ENCODE measurements at regions not wholly inside any gene's neighbourhood (a gene's known extent, or its start where the extent isn't known, plus 50 kb on each side); places are given as distances from the start of the nearest gene placed in this dataset.

GRCh38 chr7:46957195-46957594 lies 624.7 kb downstream of the TNS3 start:
- no peaks in the 10 kb centered on the region for H3K9me3 ChIP-seq
- intact Hi-C loops (cut with DNase I) = no loop called here
- H3K27me3 ChIP-seq = no peaks in the 10 kb centered on the region
- no peak overlapping the region for H3K4me3 ChIP-seq
- TF ChIP-seq POLR2AphosphoS5 (IDR thresholded peaks at IDR 0.05; ENCODE audit: insufficient read depth in 1 of 2, low read depth in 1 of 2) (no peak), CTCF (IDR thresholded peaks at IDR 0.05) (no peak), POLR2A (IDR thresholded peaks at IDR 0.05) (no peak)
- H3K4me1 ChIP-seq = no peaks in the 10 kb centered on the region
- no peak overlapping the region for H3K27ac ChIP-seq
- H3K36me3 ChIP-seq = no peaks in the 10 kb centered on the region
- no peak for DNase-seq (ENCODE audit: extremely low spot score in 2 of 2)

DNA sequence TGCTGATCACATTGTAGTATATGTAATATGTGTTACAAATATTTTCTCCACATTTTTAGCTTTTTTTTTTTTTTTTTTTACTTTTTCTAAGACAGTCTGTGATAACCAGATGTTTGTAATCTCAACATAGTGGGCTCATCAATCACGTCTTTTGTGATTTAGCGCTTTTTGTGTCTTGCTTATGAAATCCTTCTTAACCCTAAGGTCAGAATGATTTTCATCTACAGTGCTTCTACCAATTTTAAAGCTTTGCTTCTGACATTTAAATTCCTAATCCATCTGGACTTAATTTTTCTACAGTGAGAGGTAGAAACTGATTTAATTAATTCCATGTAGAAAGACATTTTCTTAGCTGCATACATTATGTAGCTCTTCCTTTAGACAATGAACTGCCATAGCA lies 626.4 kb downstream of the TNS3 start:
- H3K36me3 ChIP-seq = no peaks in the 10 kb centered on the region

DNA sequence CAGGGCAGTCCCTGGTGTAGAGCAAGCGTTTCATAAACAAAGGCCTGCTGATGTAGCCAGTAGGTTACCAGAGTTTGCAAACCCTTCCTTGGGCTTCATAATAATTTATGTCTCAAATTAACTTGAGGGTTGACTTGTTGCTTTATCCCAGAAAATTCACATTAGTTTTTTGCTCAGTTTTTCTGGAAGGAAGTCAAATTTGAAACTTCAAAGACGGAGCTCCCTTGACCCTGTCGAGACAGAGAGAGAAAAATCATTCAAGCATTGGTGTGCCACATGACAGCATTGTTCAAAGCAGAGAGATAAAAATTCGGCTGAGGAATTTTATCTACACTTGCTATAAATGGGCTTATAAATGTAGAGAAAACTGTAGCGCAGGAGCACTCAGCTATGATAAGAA lies 627.7 kb downstream of the TNS3 start:
- Histone ChIP-seq H3K27ac (no peak overlapping the region), H3K4me1 (no peaks in the 10 kb centered on the region), H3K36me3 (no peaks in the 10 kb centered on the region), H3K9me3 (no peaks in the 10 kb centered on the region), H3K27me3 (no peaks in the 10 kb centered on the region), H3K4me3 (no peak overlapping the region)
- TF ChIP-seq POLR2AphosphoS5 (IDR thresholded peaks at IDR 0.05; ENCODE audit: insufficient read depth in 1 of 2, low read depth in 1 of 2) (no peak), CTCF (IDR thresholded peaks at IDR 0.05) (no peak)
- DNase-seq (ENCODE audit: extremely low spot score in 2 of 2) = no peak
- intact Hi-C loops (cut with DNase I) = no loop called here

More for the DNA sequence above, 626.4 kb downstream of the TNS3 start:
- Histone ChIP-seq H3K9me3 (no peaks in the 10 kb centered on the region), H3K27ac (no peak overlapping the region), H3K4me3 (no peak overlapping the region), H3K27me3 (no peaks in the 10 kb centered on the region), H3K4me1 (no peaks in the 10 kb centered on the region)
- TF ChIP-seq POLR2AphosphoS5 (IDR thresholded peaks at IDR 0.05; ENCODE audit: insufficient read depth in 1 of 2, low read depth in 1 of 2) = no peak
- no peak for TF ChIP-seq POLR2A (IDR thresholded peaks at IDR 0.05)
- no peak for TF ChIP-seq CTCF (IDR thresholded peaks at IDR 0.05)
- intact Hi-C loops (cut with DNase I) = no loop called here
- no peak for DNase-seq (ENCODE audit: extremely low spot score in 2 of 2)

DNA sequence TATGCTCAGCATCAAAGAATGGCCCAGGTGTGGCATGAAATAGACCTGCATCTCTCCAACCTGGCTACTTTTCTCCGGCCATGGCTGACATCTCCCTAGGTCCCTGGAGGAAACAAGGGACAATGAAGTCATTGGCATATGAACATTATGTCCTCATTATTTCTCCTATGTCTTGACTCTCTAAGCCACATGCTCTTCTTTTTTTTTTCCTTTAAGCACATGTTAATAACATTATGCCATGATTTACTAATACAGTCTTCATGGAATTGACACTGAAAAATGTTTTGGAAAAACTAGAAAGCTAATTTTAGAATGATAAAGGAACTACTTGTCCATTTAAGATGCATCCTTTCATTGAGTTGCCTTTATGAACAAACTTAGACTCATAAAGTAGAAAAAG lies 628.9 kb downstream of the TNS3 start:
- DNase-seq (ENCODE audit: extremely low spot score in 2 of 2) = no peak
- intact Hi-C loops (cut with DNase I) = no loop called here
- no peak for TF ChIP-seq POLR2A (IDR thresholded peaks at IDR 0.05)
- no peak for TF ChIP-seq CTCF (IDR thresholded peaks at IDR 0.05)
- no peak for TF ChIP-seq POLR2AphosphoS5 (IDR thresholded peaks at IDR 0.05; ENCODE audit: insufficient read depth in 1 of 2, low read depth in 1 of 2)

DNA sequence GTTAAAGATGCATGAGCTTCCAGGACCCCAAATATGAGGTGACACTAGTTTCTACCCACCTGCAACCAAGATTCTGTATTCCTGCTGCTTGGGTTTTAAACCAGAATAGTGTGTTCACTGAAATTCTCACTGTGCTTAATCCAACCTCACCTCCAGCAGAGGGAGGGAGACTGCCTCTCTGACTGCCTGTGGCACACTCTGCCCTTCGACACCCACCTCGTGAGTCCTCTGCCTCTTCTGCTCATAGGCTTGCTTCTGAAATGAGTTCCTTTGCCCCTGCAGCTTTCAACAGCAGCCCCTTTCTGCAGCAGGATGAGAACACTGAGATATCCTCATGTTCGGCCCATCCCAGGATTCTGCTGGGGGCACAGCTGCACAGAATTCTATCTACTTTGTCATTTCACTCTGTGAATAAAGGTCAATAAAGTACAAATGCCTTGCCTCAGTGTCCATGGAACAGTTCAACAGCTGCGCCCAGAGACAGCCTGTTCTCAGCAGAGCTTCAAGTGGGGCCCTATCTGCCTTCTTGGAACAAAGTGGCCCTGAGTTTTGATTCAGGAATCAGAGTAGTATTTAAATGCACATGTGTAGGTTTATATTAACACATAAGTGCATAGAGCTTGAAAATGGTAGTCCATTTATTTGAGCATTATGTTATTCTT lies 632.5 kb downstream of the TNS3 start:
- intact Hi-C loops (cut with DNase I) = no loop called here
- no peak for DNase-seq (ENCODE audit: extremely low spot score in 2 of 2)
- Histone ChIP-seq H3K27ac (no peak overlapping the region), H3K4me3 (no peak overlapping the region), H3K9me3 (no peaks in the 10 kb centered on the region), H3K4me1 (no peaks in the 10 kb centered on the region), H3K36me3 (no peaks in the 10 kb centered on the region), H3K27me3 (no peaks in the 10 kb centered on the region)
- no peak for TF ChIP-seq POLR2A (IDR thresholded peaks at IDR 0.05)
- TF ChIP-seq POLR2AphosphoS5 (IDR thresholded peaks at IDR 0.05; ENCODE audit: insufficient read depth in 1 of 2, low read depth in 1 of 2) = no peak
- no peak for TF ChIP-seq CTCF (IDR thresholded peaks at IDR 0.05)

More for the DNA sequence above, 628.9 kb downstream of the TNS3 start:
- no peaks in the 10 kb centered on the region for H3K27me3 ChIP-seq
- H3K36me3 ChIP-seq = no peaks in the 10 kb centered on the region
- H3K4me1 ChIP-seq = no peaks in the 10 kb centered on the region
- no peak overlapping the region for H3K4me3 ChIP-seq
- no peaks in the 10 kb centered on the region for H3K9me3 ChIP-seq
- H3K27ac ChIP-seq = no peak overlapping the region
